Mesenchymal stem cell (in vitro differentiated cells and primary cell): ENCODE measurements at regions not wholly inside any gene's neighbourhood (a gene's known extent, or its start where the extent isn't known, plus 50 kb on each side); places are given as distances from the start of the nearest gene placed in this dataset.
A peak's percentile ranks its signal among the peaks of the same experiment; 100 is the strongest.

Source experiments
- DNase-seq: peaks from one replicate; pipeline ENCODE4 v3.0.0-alpha.2; 2013
- H2AFZ ChIP-seq: one replicate; pipeline ENCODE4 v1.6.1; 2013; ENCODE audit warnings: low read depth, mild to moderate bottlenecking, control low read depth, inconsistent platforms, low read length, moderate library complexity
- H2AK5ac ChIP-seq: 2 replicates; pipeline ENCODE4 v1.6.1; 2013; ENCODE audit warnings: low read length, moderate library complexity, mild to moderate bottlenecking, inconsistent platforms; ENCODE audit not compliant: severe bottlenecking
- H2BK120ac ChIP-seq: one replicate; pipeline ENCODE4 v1.6.1; 2013; ENCODE audit warnings: low read depth, mild to moderate bottlenecking, inconsistent platforms, low read length, moderate library complexity
- H2BK12ac ChIP-seq, 2 experiments: one replicate each; pipeline ENCODE4 v1.6.1; 2013; ENCODE audit warnings: inconsistent platforms in 2 of 2, low read length in 2 of 2, mild to moderate bottlenecking in 2 of 2, moderate library complexity in 2 of 2, control low read depth in 1 of 2
- H2BK15ac ChIP-seq: one replicate; pipeline ENCODE4 v1.6.1; 2013; ENCODE audit warnings: mild to moderate bottlenecking, low read depth, inconsistent platforms; ENCODE audit not compliant: poor library complexity, severe bottlenecking
- H2BK5ac ChIP-seq: 2 replicates; pipeline ENCODE4 v1.6.1; 2013; ENCODE audit warnings: low read depth, mild to moderate bottlenecking, low read length, control low read depth, inconsistent platforms; ENCODE audit not compliant: poor library complexity, severe bottlenecking
- H3K14ac ChIP-seq, 2 experiments: one replicate each; pipeline ENCODE4 v1.6.1; 2013; ENCODE audit warnings: inconsistent platforms in 2 of 2, low read length in 2 of 2, control low read depth in 1 of 2, mild to moderate bottlenecking in 1 of 2, moderate library complexity in 1 of 2
- H3K18ac ChIP-seq, 2 experiments: one replicate each; pipeline ENCODE4 v1.6.1; 2013; ENCODE audit warnings: inconsistent platforms in 2 of 2, low read length in 2 of 2, control low read depth in 1 of 2, low read depth in 1 of 2, mild to moderate bottlenecking in 1 of 2
- H3K23ac ChIP-seq, 2 experiments: one replicate each; pipeline ENCODE4 v1.6.1; 2013; ENCODE audit warnings: inconsistent platforms in 2 of 2, low read length in 2 of 2, mild to moderate bottlenecking in 2 of 2, moderate library complexity in 2 of 2, control low read depth in 1 of 2
- H3K27ac ChIP-seq: 2 replicates; pipeline ENCODE4 v1.5.1; 2013; ENCODE audit warnings: mild to moderate bottlenecking, moderate library complexity, low read length, control low read depth, inconsistent platforms; ENCODE audit not compliant: poor library complexity, severe bottlenecking
- H3K27me3 ChIP-seq, 2 experiments: 2 replicates each; pipeline versions ENCODE4 v1.6.1 to v1.7.0; 2013; ENCODE audit warnings: low read length in 2 of 2, mild to moderate bottlenecking in 2 of 2, moderate library complexity in 2 of 2, control low read depth in 1 of 2, inconsistent platforms in 1 of 2; ENCODE audit not compliant: control insufficient read depth in 1 of 2, insufficient read depth in 1 of 2
- H3K36me3 ChIP-seq, 2 experiments: 2 replicates each; pipeline versions ENCODE4 v1.6.1 to v1.7.0; 2013; ENCODE audit warnings: low read length in 2 of 2, control low read depth in 1 of 2, inconsistent platforms in 1 of 2, low read depth in 1 of 2, mild to moderate bottlenecking in 1 of 2; ENCODE audit not compliant: insufficient read depth in 2 of 2, control insufficient read depth in 1 of 2
- H3K4ac ChIP-seq, 2 experiments: one replicate each; pipeline ENCODE4 v1.6.1; 2013; ENCODE audit warnings: inconsistent platforms in 2 of 2, low read length in 2 of 2, mild to moderate bottlenecking in 2 of 2, moderate library complexity in 2 of 2, control low read depth in 1 of 2, low read depth in 1 of 2
- H3K4me1 ChIP-seq: 2 replicates; pipeline ENCODE4 v1.6.1; 2013; ENCODE audit warnings: low read depth, low read length, control low read depth; ENCODE audit not compliant: control insufficient read depth, insufficient read depth
- H3K4me2 ChIP-seq: 2 replicates; pipeline ENCODE4 v1.6.1; 2013; ENCODE audit warnings: low read length, mild to moderate bottlenecking, inconsistent platforms; ENCODE audit not compliant: poor library complexity, severe bottlenecking
- H3K4me3 ChIP-seq, 2 experiments: 2 replicates each; pipeline versions ENCODE4 v1.5.1 to v1.7.0; 2013; ENCODE audit warnings: low read length in 2 of 2, mild to moderate bottlenecking in 2 of 2, control low read depth in 1 of 2, low read depth in 1 of 2; ENCODE audit not compliant: insufficient read depth in 1 of 2
- H3K79me1 ChIP-seq: replicated peaks from 2 replicates; pipeline ENCODE4 v1.6.1; 2013; ENCODE audit warnings: mild to moderate bottlenecking, control low read depth, low read length, inconsistent platforms; ENCODE audit not compliant: poor library complexity, severe bottlenecking
- H3K9ac ChIP-seq: 2 replicates; pipeline ENCODE4 v1.7.0; 2013; ENCODE audit warnings: mild to moderate bottlenecking, low read length, moderate library complexity
- H3K9me3 ChIP-seq: 2 replicates; pipeline ENCODE4 v1.7.0; 2013; ENCODE audit warnings: mild to moderate bottlenecking, low read length; ENCODE audit not compliant: control insufficient read depth
- H4K8ac ChIP-seq: one replicate; pipeline ENCODE4 v1.6.1; 2013; ENCODE audit warnings: inconsistent platforms, mild to moderate bottlenecking, low read length, moderate library complexity
- H4K91ac ChIP-seq: one replicate; pipeline ENCODE4 v1.6.1; 2013; ENCODE audit warnings: mild to moderate bottlenecking, low read length, inconsistent platforms
- WGBS: methylation state at CpG from one replicate; pipeline ENCODE4 v1.1.7; 2013; ENCODE audit warnings: mixed read lengths; 5-methylcytosine and 5-hydroxymethylcytosine counted together

GRCh38 chr7:91519241-91520158, 255.3 kb downstream of the FZD1 start:
- Histone ChIP-seq H4K8ac (no peak overlapping the region), H3K27ac (no peak overlapping the region), H3K4ac (no peak overlapping the region), H2BK12ac (no peak overlapping the region), H3K79me1 (no peaks in the 10 kb centered on the region), H3K18ac (no peak overlapping the region), H3K9ac (peak overlapping the region; percentile 6), H2BK15ac (no peak overlapping the region), H2AK5ac (no peak overlapping the region), H2BK120ac (no peak overlapping the region), H2AFZ (no peak overlapping the region), H3K9me3 (no peaks in the 10 kb centered on the region), H3K4me2 (no peak overlapping the region), H4K91ac (no peak overlapping the region), H3K4me1 (no peaks in the 10 kb centered on the region), H3K23ac (no peak overlapping the region), H3K14ac (no peak overlapping the region), H2BK5ac (peak overlapping the region; percentile 31), H3K36me3 (no peaks in the 10 kb centered on the region), H3K27me3 (peaks cover 0 to 5% of the 10 kb centered on the region in 2 experiments), H3K4me3 (peak overlapping the region in 1 of 2 experiments; percentile 14)
- no peak for DNase-seq
- WGBS, result 64% methylated on average over 7 of the region's 8 CpGs

DNA sequence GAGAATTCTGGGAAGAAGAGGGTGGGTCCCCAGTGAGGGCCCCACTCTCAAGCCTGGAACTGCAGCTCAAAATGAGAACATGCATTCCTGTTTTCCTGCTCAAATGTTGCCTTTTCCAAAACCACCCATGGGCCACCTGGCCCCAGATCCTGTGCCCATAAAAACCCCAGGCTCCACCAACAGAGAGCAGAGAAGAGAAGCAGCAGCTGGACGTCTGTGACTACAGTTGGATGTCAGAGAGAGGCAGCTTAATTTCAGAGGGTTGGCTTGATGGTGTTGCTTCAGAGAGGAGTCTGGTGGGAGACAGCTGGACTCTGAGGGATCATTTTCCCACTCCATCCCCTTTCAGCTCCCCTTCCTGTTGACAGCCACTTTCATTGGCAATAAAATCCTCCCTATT, 256.4 kb downstream of the FZD1 start:
- no peak overlapping the region for H2AK5ac ChIP-seq
- DNase-seq, result no peak
- H2BK15ac ChIP-seq, result no peak overlapping the region
- no peak overlapping the region for H3K18ac ChIP-seq
- no peaks in the 10 kb centered on the region for H3K4me1 ChIP-seq
- H2AFZ ChIP-seq, result no peak overlapping the region
- H3K27me3 ChIP-seq, result peaks cover 0 to 5% of the 10 kb centered on the region in 2 experiments
- H3K4ac ChIP-seq, result no peak overlapping the region
- H4K91ac ChIP-seq, result no peak overlapping the region
- H2BK120ac ChIP-seq, result no peak overlapping the region
- H3K4me3 ChIP-seq, result no peak overlapping the region
- no peak overlapping the region for H2BK12ac ChIP-seq
- H3K36me3 ChIP-seq, result no peaks in the 10 kb centered on the region
- H3K4me2 ChIP-seq, result no peak overlapping the region
- no peak overlapping the region for H4K8ac ChIP-seq
- H3K79me1 ChIP-seq, result no peaks in the 10 kb centered on the region
- H3K9ac ChIP-seq, result no peak overlapping the region
- no peak overlapping the region for H3K27ac ChIP-seq
- no peak overlapping the region for H2BK5ac ChIP-seq
- no peak overlapping the region for H3K14ac ChIP-seq
- no peaks in the 10 kb centered on the region for H3K9me3 ChIP-seq
- no CpG with 5 or more reads among the region's 1 CpG for WGBS
- H3K23ac ChIP-seq, result no peak overlapping the region

DNA sequence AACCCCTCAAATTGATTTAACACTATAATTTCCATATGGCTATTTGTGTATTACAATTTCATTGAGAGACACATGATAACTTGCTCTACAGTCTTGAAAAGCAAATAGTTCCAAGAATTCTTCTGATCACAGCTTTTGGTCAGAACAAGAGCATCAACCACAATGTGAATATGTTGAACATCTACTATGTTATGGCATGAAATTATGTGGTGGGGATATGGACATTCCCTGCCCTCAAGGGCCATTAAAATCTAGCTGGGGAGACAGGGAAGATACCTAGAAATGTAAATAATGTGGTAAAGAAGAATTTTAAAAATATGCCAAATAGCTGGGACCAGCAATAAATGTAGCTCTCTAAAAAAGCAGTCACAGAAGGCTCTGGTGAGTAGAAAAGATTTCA, 262.2 kb downstream of the FZD1 start:
- Histone ChIP-seq H2BK5ac (no peak overlapping the region), H3K27ac (no peak overlapping the region), H3K4me1 (no peaks in the 10 kb centered on the region), H3K14ac (no peak overlapping the region), H3K4me2 (no peak overlapping the region), H2BK15ac (no peak overlapping the region), H4K91ac (no peak overlapping the region), H3K23ac (no peak overlapping the region), H2BK12ac (no peak overlapping the region), H2BK120ac (no peak overlapping the region), H4K8ac (no peak overlapping the region), H3K4ac (no peak overlapping the region), H2AK5ac (no peak overlapping the region), H3K4me3 (no peak overlapping the region), H3K18ac (no peak overlapping the region), H3K9ac (no peak overlapping the region), H2AFZ (no peak overlapping the region), H3K27me3 (no peaks in the 10 kb centered on the region), H3K9me3 (peaks cover 2% of the 10 kb centered on the region), H3K36me3 (no peaks in the 10 kb centered on the region), H3K79me1 (no peaks in the 10 kb centered on the region)
- DNase-seq, result no peak

GRCh38 chr7:91527460-91527859, 263.2 kb downstream of the FZD1 start:
- Histone ChIP-seq H3K27ac (no peak overlapping the region), H3K9ac (no peak overlapping the region), H4K8ac (no peak overlapping the region), H2BK12ac (no peak overlapping the region), H2AK5ac (no peak overlapping the region), H3K9me3 (peaks cover 12% of the 10 kb centered on the region), H3K18ac (no peak overlapping the region), H3K4me2 (no peak overlapping the region), H4K91ac (no peak overlapping the region), H3K4me3 (no peak overlapping the region), H2BK15ac (no peak overlapping the region), H2AFZ (no peak overlapping the region), H3K79me1 (no peaks in the 10 kb centered on the region), H3K36me3 (no peaks in the 10 kb centered on the region), H3K4ac (no peak overlapping the region), H3K4me1 (no peaks in the 10 kb centered on the region), H2BK120ac (no peak overlapping the region), H3K27me3 (no peaks in the 10 kb centered on the region), H3K14ac (no peak overlapping the region), H3K23ac (no peak overlapping the region), H2BK5ac (no peak overlapping the region)
- 88% methylated on average over 5 of the region's 5 CpGs for WGBS
- DNase-seq, result no peak
